Fibroblast of lung (primary cell): ENCODE measurements at regions not wholly inside any gene's neighbourhood (a gene's known extent, or its start where the extent isn't known, plus 50 kb on each side); places are given as distances from the start of the nearest gene placed in this dataset.

Experiments
- EZH2 ChIP-seq: IDR thresholded peaks from 2 replicates; pipeline ENCODE4 v1.5.1; 2012; ENCODE audit warnings: low read length, control low read depth, mild to moderate bottlenecking; ENCODE audit errors: missing control alignments
- TF ChIP-seq, protein P1 (sequence below), 2 donors: IDR thresholded peaks in 1 of 2; conservative IDR thresholded peaks in 1 of 2; 1 replicate in 1 of 2; 2 replicates in 1 of 2; pipeline ENCODE4 v1.5.1; 2011 to 2012; ENCODE audit warnings: low read length in 2 of 2, control low read depth in 1 of 2, inconsistent platforms in 1 of 2, low read depth in 1 of 2, mild to moderate bottlenecking in 1 of 2

DNA sequence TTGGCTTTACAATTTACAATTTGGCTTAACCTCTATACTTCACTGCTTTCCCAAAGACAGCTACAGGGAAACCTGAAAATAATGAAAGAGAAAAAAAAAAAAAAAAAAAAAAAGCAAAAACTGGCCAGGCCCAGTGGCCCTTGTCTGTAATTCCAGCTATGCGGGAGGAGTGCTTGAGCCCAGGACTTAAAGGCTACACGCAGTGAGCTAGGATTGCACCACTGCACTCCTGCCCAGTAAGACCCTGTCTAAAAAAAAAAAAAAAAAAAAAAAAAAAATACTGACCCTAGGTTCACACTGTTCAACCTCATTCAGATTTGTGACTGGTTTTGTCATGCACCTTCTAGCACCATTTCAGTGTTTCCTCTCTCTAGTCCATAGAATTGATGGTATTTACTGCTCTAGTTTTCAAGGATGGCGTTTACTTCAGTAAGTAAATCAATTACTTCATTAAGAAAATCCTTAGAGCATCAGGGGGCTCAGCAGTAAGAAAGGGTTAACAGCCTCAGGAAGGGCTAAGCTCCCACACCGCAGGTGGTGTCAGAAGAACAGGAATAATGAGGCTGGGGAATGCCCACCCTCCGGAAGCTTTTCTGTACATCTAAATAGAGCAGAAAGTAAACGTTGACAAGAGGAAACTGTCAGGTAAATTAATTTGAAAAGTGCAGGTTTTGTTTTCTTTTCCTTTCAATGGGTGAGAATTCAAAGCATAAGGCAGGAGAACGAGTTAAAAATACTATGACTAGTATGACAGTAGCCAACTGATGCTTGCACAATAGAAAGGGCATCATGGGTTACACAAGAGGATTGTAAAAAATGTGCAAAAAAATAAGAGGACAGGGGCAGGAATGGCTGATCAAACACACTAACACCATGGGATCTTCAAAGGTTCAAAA, 115.0 kb upstream of the MDM1 start:
- TF ChIP-seq, protein P1, sequence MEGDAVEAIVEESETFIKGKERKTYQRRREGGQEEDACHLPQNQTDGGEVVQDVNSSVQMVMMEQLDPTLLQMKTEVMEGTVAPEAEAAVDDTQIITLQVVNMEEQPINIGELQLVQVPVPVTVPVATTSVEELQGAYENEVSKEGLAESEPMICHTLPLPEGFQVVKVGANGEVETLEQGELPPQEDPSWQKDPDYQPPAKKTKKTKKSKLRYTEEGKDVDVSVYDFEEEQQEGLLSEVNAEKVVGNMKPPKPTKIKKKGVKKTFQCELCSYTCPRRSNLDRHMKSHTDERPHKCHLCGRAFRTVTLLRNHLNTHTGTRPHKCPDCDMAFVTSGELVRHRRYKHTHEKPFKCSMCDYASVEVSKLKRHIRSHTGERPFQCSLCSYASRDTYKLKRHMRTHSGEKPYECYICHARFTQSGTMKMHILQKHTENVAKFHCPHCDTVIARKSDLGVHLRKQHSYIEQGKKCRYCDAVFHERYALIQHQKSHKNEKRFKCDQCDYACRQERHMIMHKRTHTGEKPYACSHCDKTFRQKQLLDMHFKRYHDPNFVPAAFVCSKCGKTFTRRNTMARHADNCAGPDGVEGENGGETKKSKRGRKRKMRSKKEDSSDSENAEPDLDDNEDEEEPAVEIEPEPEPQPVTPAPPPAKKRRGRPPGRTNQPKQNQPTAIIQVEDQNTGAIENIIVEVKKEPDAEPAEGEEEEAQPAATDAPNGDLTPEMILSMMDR (conservative IDR thresholded peaks at IDR 0.05 in 1 of 2, IDR thresholded peaks at IDR 0.05 in 1 of 2; ENCODE audit: low read depth in 1 of 2, low read length in 2 of 2), result no peak
- no peak for TF ChIP-seq EZH2
